Epidermal melanocyte (primary cell): ENCODE measurements at regions not wholly inside any gene's neighbourhood (a gene's known extent, or its start where the extent isn't known, plus 50 kb on each side); places are given as distances from the start of the nearest gene placed in this dataset.
A peak's percentile ranks its signal among the peaks of the same experiment; 100 is the strongest.
"Not testable (repeated sequence)": the region's sequence is repeated elsewhere in the genome, so short reads cannot be mapped to it uniquely, and the experiment has no call there.

Source experiments
- DNase-seq: peaks from one replicate; pipeline ENCODE4 v3.0.0; 2011; ENCODE audit warnings: low spot score; ENCODE audit not compliant: insufficient read length

DNA sequence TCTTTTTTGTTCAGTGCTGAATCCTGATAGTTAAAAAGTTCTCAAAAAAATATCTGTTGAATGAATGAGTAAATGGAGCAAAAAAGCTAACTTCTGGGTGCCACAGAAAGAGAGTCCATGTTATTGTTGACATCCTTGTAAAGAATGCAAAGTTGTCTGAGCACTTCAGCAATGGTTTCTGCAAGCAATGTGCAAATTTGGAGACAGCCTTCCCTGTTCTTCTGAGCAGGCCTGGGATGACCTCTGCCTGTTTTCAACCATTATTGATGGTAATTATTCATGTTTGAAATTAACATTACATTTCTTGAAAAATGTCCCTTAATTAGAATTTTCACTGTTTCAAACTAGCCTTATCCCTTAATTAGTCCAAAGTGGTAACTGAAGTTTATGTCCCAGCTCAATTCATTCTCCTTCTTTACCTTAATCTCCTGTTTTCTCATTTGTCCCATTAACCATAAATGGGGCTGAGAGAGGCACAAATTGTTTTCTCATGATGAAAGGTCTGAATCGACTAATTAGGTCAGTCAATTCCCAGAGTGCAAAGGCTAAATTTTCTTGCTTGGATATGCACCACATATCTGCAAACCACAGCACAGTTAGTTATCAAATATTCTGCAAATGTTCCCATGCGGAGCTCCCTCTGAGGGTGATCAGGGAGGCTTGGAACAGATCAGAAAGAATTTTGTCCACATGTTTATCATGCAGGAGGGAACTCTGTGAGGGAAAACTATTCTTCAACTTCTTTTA is 139.4 kb upstream of the KRR1 start:
- no peak for DNase-seq

DNA sequence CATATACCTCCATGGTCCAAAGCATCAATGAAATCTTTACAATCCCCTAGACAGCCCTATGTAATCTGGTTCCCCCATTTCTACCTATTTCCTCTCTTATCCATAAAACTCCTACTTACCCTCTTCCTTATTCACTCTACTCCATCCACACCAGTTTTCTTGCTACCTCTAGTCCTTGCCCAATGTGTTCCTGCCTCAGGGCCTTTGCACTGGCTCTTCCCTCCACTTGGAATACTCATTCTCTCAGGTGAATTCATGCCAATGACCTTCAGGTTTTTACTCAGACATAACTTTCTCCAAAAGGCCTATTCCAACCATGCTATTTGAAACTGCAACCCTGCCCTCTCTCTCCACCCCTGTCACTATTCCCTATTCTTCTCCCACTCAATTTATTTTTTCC is 138.7 kb upstream of the KRR1 start:
- no peak for DNase-seq

DNA sequence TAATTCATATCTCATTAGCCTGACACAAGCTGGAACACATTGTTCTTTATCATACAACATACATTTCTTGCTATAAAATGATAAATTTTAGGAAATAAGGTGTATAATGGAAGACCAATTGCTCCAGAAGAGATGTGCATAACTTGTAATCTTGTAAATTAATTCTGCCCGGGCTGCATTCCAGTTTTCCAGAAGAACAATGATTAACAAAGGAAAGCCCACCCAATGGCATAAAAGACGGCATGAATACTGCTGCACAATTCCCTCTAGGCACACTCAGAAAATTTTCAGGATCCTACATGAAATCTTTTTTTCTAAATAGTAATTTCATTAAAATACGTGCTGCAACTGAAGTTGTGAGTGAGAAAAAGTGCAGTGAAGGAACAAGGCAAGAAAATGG is 137.4 kb upstream of the KRR1 start:
- DNase-seq: no peak

DNA sequence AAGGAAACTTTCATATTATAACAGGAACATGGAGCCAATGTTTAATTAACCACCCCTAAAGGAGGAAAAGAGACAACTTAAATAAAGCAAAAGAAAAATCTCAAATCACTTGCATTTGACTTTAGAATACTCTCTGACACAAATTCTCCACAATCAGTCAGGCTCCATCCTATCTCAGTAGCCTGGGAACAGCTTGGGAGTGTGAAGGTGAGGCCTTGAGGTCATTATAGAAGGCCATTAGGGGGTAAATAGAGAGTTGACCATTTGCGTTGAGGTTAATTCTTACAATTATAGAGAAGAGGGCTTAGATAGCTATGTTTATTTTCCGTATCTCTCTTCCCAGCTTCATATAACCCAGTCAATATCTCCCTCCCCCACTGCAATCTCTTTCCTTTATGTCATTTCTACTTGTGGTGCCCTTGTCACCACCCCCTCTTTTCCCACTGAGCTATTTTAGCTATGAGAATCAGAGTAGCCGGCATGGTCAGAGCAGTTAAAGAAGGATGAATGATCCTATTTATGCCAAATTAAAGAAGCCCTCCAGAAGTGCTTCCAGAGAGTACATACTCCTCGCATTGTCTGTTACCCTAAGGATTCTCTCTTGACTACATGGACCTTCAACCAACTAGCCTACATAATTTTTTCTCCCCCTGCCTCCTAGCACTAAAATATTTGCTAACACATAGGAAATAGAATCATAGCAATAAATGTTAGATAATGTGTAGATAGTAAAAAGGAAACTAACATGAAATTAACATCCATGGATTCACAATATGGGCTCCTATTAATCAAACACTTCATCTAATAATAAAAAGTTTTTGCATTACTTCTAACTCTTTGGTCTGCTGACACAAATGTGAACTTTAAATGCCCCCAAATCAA is 135.2 kb upstream of the KRR1 start:
- no peak for DNase-seq

DNA sequence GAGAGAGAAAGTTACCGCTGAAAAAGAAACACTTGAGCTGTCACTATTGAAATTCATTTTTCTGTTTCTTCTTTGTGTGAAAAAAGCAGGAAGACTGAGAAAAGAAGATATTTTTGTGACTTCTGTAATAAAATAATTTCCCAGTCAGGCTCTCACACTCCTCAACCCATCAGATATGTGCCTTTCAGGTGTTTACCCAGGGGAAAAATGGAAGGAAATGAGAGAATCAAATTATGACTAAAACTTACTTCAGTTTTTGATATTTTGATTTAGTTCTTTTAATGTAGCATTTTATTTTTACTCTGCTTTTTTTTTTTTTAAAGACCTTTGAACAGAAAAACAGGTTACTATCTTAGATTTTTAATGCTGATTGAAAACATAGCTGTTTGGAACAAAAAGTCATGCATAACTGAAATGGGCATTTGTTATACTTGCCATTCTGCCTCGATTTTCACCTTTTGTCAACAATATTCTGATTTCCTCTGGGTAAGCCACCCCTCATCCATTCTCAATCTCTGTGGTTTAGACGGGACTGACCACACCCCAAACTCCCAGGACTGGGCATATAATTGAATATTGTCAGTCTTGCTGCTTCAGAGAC is 133.2 kb upstream of the KRR1 start:
- no peak for DNase-seq

DNA sequence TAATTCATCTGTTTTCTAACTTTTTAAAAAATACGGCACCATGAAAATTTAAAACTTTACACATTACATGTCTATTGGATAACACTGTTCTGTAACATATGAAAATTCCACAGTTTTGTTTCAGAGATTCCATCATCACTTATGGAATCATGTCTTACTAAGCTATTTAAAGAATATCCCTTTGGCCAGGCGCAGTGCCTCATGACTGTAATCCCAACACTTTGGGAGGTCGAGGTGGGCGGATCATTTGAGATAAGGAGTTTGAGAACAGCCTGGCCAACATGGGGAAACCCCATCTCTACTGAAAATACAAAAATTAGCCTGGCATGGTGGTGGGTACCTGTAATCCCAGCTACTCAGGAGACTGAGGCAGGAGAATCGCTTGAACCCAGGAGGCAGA is 131.7 kb upstream of the KRR1 start:
- not testable (repeated sequence) for DNase-seq

DNA sequence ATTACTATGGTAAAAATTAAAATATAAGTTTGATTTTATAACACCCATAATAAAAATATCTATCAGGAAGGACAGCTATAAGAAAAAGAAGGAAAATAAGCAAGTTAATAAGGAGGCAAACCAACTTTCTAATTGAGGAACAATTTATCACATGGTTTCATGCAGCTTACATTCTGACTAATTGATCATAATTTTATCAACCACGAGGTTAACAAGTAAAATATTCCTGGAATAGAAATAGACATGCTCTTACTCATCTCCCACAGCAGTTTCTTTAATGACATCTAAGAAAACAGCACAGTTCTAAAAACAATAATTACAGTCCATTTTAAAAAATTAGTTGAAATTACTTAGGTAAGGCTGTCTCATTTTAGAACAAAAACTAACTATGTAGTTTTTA is 130.8 kb upstream of the KRR1 start:
- DNase-seq: no peak

DNA sequence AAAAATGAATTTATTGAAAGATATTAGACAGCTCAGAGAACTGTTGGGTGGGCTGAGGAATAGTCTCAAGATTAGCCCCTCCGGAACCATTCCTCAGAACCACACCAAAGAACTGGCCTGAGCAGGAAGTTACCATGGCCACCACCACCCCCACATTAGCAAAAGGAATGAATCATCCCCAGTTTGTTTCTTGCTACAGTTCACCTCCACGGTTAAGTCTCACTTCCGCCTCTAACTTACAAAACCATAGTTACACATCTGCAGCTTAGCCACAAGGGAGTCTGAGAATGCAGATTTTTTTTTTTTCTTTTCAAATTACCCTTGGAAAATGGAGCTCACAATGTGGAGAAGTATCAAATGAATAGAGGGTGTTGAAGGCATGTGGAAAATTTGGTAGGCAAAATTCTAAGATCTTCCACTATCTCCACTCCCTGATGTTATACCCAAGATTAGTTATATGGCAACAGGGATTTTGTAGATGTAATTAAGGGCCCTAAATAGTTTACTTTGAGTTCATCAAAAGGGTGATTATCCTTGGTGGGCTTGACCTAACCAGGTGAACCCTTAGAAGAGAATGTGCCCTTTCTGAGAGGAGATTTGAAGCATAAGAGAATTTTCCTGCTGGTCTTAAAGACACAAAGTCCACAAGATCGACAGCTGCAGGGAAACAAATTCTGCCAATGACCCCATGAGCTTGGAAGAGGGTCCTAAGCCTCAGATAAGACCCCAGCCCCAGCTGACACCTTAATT is 129.8 kb upstream of the KRR1 start:
- DNase-seq: no peak

DNA sequence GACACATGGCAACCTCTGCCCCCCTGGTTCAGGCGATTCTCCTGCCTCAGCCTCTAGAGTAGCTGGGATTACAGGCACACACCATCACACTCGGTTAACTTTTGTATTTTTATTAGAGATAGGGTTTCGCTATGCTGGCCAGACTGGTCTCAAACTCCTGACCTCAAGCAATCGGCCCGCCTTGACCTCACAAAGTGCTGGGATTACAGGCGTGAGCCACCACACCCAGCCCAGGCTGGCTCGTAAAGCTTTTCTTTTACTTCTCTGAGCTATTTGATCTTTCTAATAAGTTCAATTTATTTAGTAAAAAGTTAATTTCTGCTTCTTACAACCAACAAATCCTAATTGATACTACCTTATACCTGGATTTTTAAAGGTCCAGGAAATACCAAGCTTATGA is 127.4 kb upstream of the KRR1 start:
- DNase-seq: no peak

DNA sequence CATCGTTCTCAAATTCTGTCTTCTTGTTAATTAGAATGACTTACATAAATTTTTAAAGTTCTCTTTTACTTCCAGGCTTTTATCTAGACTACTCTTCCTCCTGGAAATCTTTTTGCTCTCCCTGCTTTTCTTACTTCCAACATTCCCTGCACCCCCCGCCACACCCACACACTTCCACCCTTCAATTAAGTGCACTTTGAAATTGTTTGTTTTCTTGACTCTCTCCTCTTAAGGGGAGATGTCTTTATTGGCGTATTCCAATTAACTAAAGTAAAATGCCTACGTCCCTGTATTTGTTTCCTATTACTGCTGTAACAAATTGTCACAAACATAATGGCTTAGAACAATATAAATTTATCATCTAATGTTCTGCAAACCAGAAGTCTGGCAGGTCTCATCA is 125.2 kb upstream of the KRR1 start:
- no peak for DNase-seq

DNA sequence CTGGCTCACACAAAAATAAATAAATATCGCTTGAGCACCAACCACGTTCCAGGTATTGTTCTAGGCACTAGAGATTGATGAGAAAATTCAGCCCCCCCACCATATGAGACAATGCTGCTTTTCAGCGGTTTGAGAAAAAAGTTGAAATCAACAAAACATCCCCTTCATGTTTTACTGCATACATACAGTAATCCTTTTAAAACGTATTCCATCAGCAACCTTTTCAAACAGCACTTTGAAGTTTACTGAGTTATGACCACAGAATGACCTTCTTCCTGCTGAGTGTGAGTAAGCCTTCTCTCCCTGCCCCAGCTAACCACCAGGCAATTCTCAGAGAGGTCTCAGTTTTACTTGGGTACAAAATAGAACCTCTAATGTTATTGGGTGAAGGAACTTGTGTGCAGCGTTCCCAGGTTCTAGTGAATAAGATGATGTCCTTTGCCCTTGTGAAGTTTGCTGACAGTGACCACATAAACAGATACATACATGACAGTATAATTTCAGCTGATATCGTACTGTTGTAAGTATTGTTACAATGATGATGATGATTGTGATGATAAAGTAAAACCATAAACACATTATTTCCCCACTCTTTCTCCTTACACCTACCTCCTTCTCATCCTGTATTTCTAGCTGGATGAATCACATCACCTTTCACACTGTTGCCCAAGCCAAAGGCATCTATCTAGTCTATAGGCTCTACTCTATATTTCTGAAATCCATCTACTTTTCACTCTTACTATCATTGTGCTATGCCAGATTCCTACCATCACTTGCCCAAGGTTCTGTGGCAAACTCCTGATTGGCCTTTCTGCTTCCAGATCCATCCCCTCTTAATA is 124.4 kb upstream of the KRR1 start:
- DNase-seq: no peak

DNA sequence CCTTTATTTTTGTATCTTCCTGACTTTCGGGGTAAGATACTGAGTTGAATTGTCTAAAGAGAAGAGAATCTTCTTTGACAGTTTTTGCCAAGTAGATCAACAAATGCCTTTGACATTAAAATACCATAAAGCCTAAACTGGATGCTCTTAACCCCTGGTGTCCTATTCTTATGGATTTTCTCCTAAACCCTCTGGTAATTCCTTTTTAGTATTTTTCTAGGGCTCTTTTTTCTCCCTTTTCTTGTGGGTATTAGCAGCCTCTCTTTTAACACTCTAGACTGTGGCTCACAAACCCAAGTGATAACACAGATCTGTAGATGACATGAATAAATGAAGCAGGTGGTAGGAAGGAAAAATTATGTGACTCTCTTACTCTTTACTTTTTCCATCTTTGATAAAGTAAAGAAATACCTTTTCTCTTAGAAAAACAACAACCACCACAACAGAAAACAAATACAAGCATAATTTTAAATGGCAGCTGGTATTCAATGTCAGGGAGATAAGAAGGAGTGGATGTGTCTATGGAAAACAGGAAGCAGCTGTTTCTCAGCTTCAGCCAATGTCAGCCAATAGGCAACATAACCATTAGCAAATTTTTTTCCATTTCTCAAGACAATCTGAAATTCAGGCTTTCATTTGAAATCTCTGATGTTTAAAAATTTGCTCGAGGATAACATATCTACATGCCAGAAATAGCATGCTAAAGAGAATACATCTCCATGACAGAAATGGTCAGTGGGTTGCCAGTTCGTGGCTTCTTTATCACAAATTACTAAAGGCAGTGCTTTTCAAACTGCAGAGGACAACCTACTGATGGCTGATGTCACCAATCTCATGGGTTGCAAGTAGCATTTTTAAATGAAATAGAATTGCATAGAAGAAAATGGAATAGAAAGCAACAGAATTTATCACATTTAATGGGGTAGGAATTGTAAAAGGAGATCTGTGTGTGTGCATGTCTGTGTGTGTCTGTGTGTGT is 123.1 kb upstream of the KRR1 start:
- no peak for DNase-seq

DNA sequence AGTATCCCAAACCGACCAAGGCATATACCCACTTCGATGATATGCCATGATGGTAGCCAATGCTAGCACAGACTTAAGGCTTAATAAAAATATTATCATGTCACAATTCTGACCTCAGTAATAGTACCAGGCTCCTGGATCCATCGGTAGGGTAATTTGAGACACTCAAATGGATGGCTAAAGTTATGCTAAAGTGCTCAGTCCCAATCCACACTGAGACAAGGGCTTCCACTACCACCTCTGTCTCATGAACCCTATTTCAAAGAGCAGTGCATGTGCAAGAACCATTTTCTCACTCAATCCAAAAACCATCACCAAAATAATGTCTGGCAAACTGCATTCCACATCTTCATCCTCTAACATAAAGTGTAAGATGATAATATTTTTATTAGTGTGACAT is 122.4 kb upstream of the KRR1 start:
- DNase-seq: no peak

DNA sequence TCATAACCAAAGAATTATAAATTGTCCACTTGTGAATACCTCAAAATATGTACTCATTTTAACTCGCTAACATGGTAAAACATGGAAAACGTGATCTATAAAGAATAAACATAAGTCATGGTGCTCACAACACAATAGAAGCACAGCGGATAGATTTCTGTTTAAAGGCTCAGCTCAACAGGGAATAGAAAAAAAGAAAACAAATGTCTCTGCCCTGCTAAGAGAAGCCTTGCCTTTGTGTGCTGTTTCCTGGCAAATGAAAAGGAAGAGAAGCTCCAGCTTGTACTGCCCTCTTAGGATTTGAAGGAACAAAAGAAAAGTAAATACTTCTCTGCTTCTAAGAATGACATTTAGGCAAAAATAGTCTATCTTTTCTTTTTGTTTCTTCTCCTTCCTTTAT is 121.0 kb upstream of the KRR1 start:
- DNase-seq: no peak

DNA sequence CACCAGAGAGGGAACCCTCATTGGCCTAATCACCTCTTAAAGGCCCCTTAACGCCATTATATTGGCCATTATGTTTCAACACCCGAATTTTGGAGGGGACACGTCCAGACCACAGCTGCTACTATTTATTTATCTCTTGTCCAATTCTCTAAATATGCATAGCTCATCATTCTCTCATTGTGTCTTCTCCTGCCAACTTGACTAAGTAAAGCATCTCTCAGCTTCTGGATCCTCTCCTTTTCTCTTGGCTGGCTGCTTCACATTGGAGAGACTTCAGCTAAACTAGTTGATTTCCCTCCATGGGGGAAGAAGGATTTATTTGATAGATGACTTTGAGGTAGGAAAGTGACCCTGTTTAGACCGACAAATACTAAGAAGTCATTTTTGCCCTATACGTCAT is 120.4 kb upstream of the KRR1 start:
- no peak for DNase-seq

DNA sequence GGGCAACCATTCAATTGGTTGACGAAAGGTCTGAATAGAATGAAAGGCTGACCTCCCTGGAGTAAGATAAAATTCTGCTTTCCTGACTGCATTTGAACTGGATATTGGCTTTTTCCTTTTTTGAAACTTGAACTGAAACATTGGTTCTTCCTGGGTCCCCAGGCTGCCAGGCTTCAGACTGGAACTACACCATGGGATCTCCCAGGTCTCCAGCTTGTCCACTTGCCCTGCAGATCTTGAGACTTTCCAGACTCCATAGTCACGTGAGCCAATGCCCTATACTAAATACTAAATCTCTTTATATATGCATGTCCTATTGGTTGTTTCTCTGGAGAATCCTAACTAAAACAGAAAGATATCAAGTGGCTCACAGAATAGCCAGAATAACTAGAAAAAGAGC is 118.7 kb upstream of the KRR1 start:
- no peak for DNase-seq

DNA sequence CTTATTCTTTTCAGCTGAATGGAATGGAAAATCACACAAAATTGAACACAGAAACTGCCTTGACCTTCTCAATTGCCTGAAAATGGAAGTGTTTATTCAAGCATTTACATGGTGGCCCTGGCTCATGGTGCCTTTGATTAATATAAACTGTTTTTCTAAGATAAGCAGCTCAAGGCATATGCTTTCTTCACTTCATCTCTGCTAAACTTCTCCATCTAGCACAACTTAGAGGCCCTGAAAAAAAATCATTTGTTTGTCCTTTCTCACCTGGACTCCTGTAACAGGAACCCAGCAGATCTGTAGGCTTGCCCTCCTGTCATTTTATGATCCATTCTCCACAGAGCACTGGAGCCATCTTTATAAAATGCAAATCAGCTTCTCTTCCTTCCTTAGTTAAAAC is 117.5 kb upstream of the KRR1 start:
- DNase-seq: no peak

DNA sequence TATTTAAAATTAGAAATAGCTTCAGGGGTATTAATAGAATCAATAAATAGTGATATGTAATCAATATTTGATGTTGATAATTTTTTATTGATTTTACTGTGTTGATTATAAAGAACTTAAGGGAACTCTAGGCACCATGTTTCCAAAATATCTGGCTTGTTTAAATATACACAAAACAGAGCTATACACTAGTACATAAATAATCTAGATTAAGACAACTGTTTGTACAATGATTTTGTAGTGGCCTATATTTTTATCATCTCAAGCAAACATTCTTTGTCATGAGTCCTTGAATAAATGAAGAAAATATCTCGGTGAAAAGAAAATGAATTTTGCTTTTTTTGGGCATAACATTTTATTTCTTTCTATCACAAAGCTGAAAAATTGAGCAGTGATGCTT is 117.1 kb upstream of the KRR1 start:
- DNase-seq: no peak

DNA sequence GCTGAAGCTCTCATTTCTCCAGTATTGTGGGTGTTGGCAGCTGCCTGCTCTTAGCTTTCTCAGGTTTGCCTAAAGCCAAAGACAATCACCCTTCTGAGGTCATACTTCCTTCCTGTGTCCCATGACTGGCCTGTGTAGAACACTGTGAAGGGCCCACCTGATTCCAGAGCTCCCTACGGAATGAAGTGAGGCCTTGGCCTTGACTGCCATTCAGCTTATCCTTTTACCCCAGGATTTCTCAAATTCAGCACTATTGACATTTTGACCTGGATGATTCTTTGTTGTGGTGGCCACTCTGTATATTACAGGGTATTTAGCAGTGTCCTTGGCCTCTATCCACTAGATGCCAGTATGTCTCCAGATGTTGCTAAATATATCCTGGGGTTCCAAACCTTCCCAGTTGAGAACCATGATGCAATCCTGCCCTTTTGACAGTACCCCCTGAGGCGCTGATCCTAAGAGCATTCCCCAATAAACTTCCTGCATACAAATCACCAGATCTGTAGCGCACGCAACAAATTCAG is 112.3 kb upstream of the KRR1 start:
- peak; percentile 50 for DNase-seq
